SK-N-SH (cell line): ENCODE measurements at regions not wholly inside any gene's neighbourhood (a gene's known extent, or its start where the extent isn't known, plus 50 kb on each side); places are given as distances from the start of the nearest gene placed in this dataset.

Experiments used
- CTCF ChIA-PET: fragments of 300-600, 350-600 bp; formaldehyde crosslinking; extraction: SDS; loops from one replicate; lab custom pipeline; 2021; lab: Yijun Ruan, JAX
- POLR2A ChIA-PET: fragments of 350-600 bp; sonication (Branson Sonifier 250); formaldehyde crosslinking; extraction: SDS; loops from one replicate; lab custom pipeline; 2020; ENCODE audit warnings: antibody characterized with exemption, inconsistent platforms; lab: Yijun Ruan, JAX
- DNase-seq: peaks from one replicate; pipeline ENCODE4 v3.0.0; 2012
- H2AFZ ChIP-seq: fragments of 200-600 bp; sonication (generic); 2 replicates; pipeline ENCODE4 v1.8.1; 2016; ENCODE audit warnings: antibody characterized with exemption, mild to moderate bottlenecking, low read depth
- H3F3A ChIP-seq: fragments of 200-600 bp; sonication (generic); replicated peaks from 2 replicates; pipeline ENCODE3; 2016; ENCODE audit warnings: antibody characterized with exemption, mild to moderate bottlenecking; ENCODE audit not compliant: insufficient read depth
- H3K27ac ChIP-seq, 2 experiments: fragments of 200-500 bp in 1 of 2; fragments of 200-600 bp in 1 of 2; sonication (Bioruptor generic) in 1 of 2; sonication (generic), shearing (Covaris generic) in 1 of 2; 2 replicates each; pipeline versions ENCODE4 v1.5.1 to v1.6.1; 2014 to 2016; ENCODE audit warnings: low read depth in 2 of 2, inconsistent platforms in 1 of 2, low read length in 1 of 2, mild to moderate bottlenecking in 1 of 2, mixed read lengths in 1 of 2
- H3K27me3 ChIP-seq: fragments of 200-600 bp; sonication (generic), shearing (Covaris generic); 2 replicates; pipeline ENCODE4 v1.6.1; 2016; ENCODE audit warnings: mixed run types; ENCODE audit not compliant: insufficient read depth
- H3K36me3 ChIP-seq, 2 experiments: fragments of 200-500 bp in 1 of 2; fragments of 200-600 bp in 1 of 2; sonication (Bioruptor generic) in 1 of 2; sonication (generic) in 1 of 2; replicated peaks in 1 of 2; 2 replicates each; pipeline versions ENCODE3 to v1.5.1; 2014 to 2016; ENCODE audit warnings: low read length in 1 of 2, mild to moderate bottlenecking in 1 of 2; ENCODE audit not compliant: insufficient read depth in 2 of 2, control insufficient read depth in 1 of 2
- H3K4me1 ChIP-seq, 2 experiments: fragments of 200-500 bp in 1 of 2; fragments of 200-600 bp in 1 of 2; sonication (Bioruptor generic) in 1 of 2; sonication (generic), shearing (Covaris generic) in 1 of 2; 2 replicates each; pipeline versions ENCODE4 v1.5.1 to v1.6.1; 2014 to 2016; ENCODE audit warnings: low read depth in 1 of 2, low read length in 1 of 2, mixed run types in 1 of 2; ENCODE audit not compliant: insufficient read depth in 2 of 2, control insufficient read depth in 1 of 2
- H3K4me2 ChIP-seq: fragments of 200-600 bp; sonication (generic), shearing (Covaris generic); 2 replicates; pipeline ENCODE4 v1.6.1; 2017; ENCODE audit warnings: mixed run types
- H3K4me3 ChIP-seq, 2 experiments: fragments of 200-500 bp in 1 of 2; fragments of 200-600 bp in 1 of 2; sonication (Bioruptor generic) in 1 of 2; sonication (generic), shearing (Covaris generic) in 1 of 2; 2 replicates each; pipeline versions ENCODE4 v1.5.1 to v1.8.1; 2014 to 2016; ENCODE audit warnings: low read depth in 2 of 2, inconsistent platforms in 1 of 2, low read length in 1 of 2, mild to moderate bottlenecking in 1 of 2, mixed read lengths in 1 of 2, moderate library complexity in 1 of 2
- H3K79me2 ChIP-seq: fragments of 200-600 bp; sonication (generic); 2 replicates; pipeline ENCODE4 v1.8.1; 2017; ENCODE audit warnings: mild to moderate bottlenecking; ENCODE audit not compliant: insufficient read depth
- H3K9ac ChIP-seq: fragments of 200-600 bp; sonication (generic); 2 replicates; pipeline ENCODE4 v1.6.1; 2017; ENCODE audit warnings: mixed run types
- H3K9me2 ChIP-seq: fragments of 200-600 bp; sonication (generic); 2 replicates; pipeline ENCODE4 v1.6.1; 2017; ENCODE audit warnings: mixed run types
- H3K9me3 ChIP-seq: fragments of 200-600 bp; sonication (generic); 2 replicates; pipeline ENCODE4 v1.6.1; 2017; ENCODE audit warnings: mixed run types, mild to moderate bottlenecking, moderate library complexity
- H4K20me1 ChIP-seq: fragments of 200-600 bp; sonication (generic); 2 replicates; pipeline ENCODE4 v1.6.1; 2017; ENCODE audit warnings: mild to moderate bottlenecking, mixed run types; ENCODE audit not compliant: insufficient read depth
- CHD2 ChIP-seq: fragments of 150-350 bp; IDR thresholded peaks from 2 replicates; pipeline ENCODE4 v1.6.1; 2018; ENCODE audit warnings: low read length; ENCODE audit not compliant: partially characterized antibody
- EP300 ChIP-seq, 2 experiments: IDR thresholded peaks; 2 replicates each; pipeline versions ENCODE4 v1.4.0 to v1.6.1; 2012; ENCODE audit warnings: borderline replicate concordance in 1 of 2, low read depth in 1 of 2, low read length in 1 of 2
- EZH2phosphoT487 ChIP-seq: fragments of 200-600 bp; sonication (generic); IDR thresholded peaks from 2 replicates; pipeline ENCODE4 v1.6.1; 2017; ENCODE audit warnings: low read depth, mixed run types, mild to moderate bottlenecking, antibody characterized with exemption, moderate library complexity, borderline replicate concordance
- FOSL2 ChIP-seq: IDR thresholded peaks from 2 replicates; pipeline ENCODE4 v1.4.0; 2012; ENCODE audit warnings: low read depth, mild to moderate bottlenecking, moderate library complexity, borderline replicate concordance
- FOXM1 ChIP-seq: IDR thresholded peaks from 2 replicates; pipeline ENCODE4 v1.4.0; 2012; ENCODE audit warnings: low read depth, mild to moderate bottlenecking
- GABPA ChIP-seq: IDR thresholded peaks from 2 replicates; pipeline ENCODE4 v1.4.0; 2012; ENCODE audit warnings: low read depth, mild to moderate bottlenecking
- IRF3 ChIP-seq: fragments of 150-350 bp; IDR thresholded peaks from 2 replicates; pipeline ENCODE4 v1.6.1; 2016; ENCODE audit warnings: mild to moderate bottlenecking, low read depth, low read length
- MEF2A ChIP-seq: IDR thresholded peaks from 2 replicates; pipeline ENCODE4 v1.4.0; 2012; ENCODE audit warnings: low read depth, borderline replicate concordance
- MXI1 ChIP-seq: IDR thresholded peaks from 2 replicates; pipeline ENCODE4 v1.6.1; 2012; ENCODE audit warnings: mild to moderate bottlenecking, low read depth, low read length, improper control_type of control experiment
- NFIC ChIP-seq: IDR thresholded peaks from 2 replicates; pipeline ENCODE4 v1.4.0; 2012; ENCODE audit warnings: borderline replicate concordance
- NRF1 ChIP-seq: IDR thresholded peaks from 2 replicates; pipeline ENCODE4 v1.6.1; 2012; ENCODE audit warnings: low read depth, mild to moderate bottlenecking, low read length
- PBX3 ChIP-seq: IDR thresholded peaks from 2 replicates; pipeline ENCODE4; 2012
- RAD21 ChIP-seq: IDR thresholded peaks from 2 replicates; pipeline ENCODE4 v1.6.1; 2012; ENCODE audit warnings: mild to moderate bottlenecking, low read length
- REST ChIP-seq: IDR thresholded peaks from 2 replicates; pipeline ENCODE4 v1.6.1; 2012; ENCODE audit warnings: mild to moderate bottlenecking, low read depth, low read length, moderate library complexity
- RFX5 ChIP-seq: IDR thresholded peaks from 2 replicates; pipeline ENCODE4 v1.6.1; 2012; ENCODE audit warnings: mild to moderate bottlenecking, improper control_type of control experiment, low read length
- RXRA ChIP-seq: IDR thresholded peaks from 2 replicates; pipeline ENCODE4 v1.4.0; 2012; ENCODE audit warnings: low read depth, mild to moderate bottlenecking, borderline replicate concordance
- USF2 ChIP-seq: fragments of 150-350 bp; IDR thresholded peaks from 2 replicates; pipeline ENCODE4 v1.6.1; 2017; ENCODE audit warnings: antibody characterized with exemption, low read length, low read depth, borderline replicate concordance
- YY1 ChIP-seq: IDR thresholded peaks from 2 replicates; pipeline ENCODE4 v1.4.0; 2012; ENCODE audit warnings: low read depth, mild to moderate bottlenecking
- WGBS: methylation state at CpG from one replicate; pipeline ENCODE4 v1.1.6; 2017; ENCODE audit warnings: low lambda C conversion rate; 5-methylcytosine and 5-hydroxymethylcytosine counted together
- TF ChIP-seq, protein P1 (sequence below): IDR thresholded peaks from 2 replicates; pipeline ENCODE4 v1.4.0; 2012; ENCODE audit warnings: low read depth, borderline replicate concordance

- CTCF ChIA-PET = no interaction called here
Observed at GRCh38 chr5:84724181-84724580, 339.5 kb upstream of the EDIL3 start.

GRCh38 chr5:84718377-84718776 lies 333.7 kb upstream of the EDIL3 start:
- Histone ChIP-seq H3K9me3 (no peaks in the 10 kb centered on the region), H3K27ac (no peak overlapping the region), H3F3A (no peaks in the 10 kb centered on the region), H3K4me1 (no peaks in the 10 kb centered on the region), H2AFZ (no peak overlapping the region), H3K4me2 (no peak overlapping the region), H3K27me3 (no peaks in the 10 kb centered on the region), H3K9ac (no peak overlapping the region), H4K20me1 (no peaks in the 10 kb centered on the region), H3K79me2 (no peaks in the 10 kb centered on the region), H3K4me3 (no peak overlapping the region), H3K9me2 (no peaks in the 10 kb centered on the region), H3K36me3 (no peaks in the 10 kb centered on the region)
- 53% methylated on average over 3 of the region's 3 CpGs for WGBS
- ChIA-PET CTCF (no interaction called here), POLR2A (no interaction called here)
- no peak for DNase-seq
- TF ChIP-seq GABPA (no peak), FOSL2 (no peak), PBX3 (no peak), YY1 (no peak), REST (no peak), EP300 (IDR thresholded peaks at IDR 0.05; ENCODE audit: borderline replicate concordance in 1 of 2, low read depth in 1 of 2, low read length in 1 of 2) (no peak), NFIC (no peak)
- TF ChIP-seq, protein P1, sequence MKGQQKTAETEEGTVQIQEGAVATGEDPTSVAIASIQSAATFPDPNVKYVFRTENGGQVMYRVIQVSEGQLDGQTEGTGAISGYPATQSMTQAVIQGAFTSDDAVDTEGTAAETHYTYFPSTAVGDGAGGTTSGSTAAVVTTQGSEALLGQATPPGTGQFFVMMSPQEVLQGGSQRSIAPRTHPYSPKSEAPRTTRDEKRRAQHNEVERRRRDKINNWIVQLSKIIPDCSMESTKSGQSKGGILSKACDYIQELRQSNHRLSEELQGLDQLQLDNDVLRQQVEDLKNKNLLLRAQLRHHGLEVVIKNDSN = no peak

More at GRCh38 chr5:84724181-84724580, 339.5 kb upstream of the EDIL3 start:
- no peak for DNase-seq
- H3K4me3 ChIP-seq = no peak overlapping the region
- H3K79me2 ChIP-seq = no peaks in the 10 kb centered on the region
- TF ChIP-seq EZH2phosphoT487 (no peak), NFIC (no peak), NRF1 (no peak), YY1 (no peak), RXRA (no peak), CHD2 (no peak), RFX5 (no peak), RAD21 (no peak), MEF2A (no peak), MXI1 (no peak), IRF3 (no peak), FOXM1 (no peak), FOSL2 (no peak), USF2 (no peak)
- TF ChIP-seq, protein P1 = no peak
- no peak overlapping the region for H3K9ac ChIP-seq
- POLR2A ChIA-PET = no interaction called here
- no peak overlapping the region for H2AFZ ChIP-seq
- no peaks in the 10 kb centered on the region for H3F3A ChIP-seq
- H3K4me2 ChIP-seq = no peak overlapping the region
- no peaks in the 10 kb centered on the region for H3K9me3 ChIP-seq
- no peak overlapping the region for H3K27ac ChIP-seq
- no peaks in the 10 kb centered on the region for H3K9me2 ChIP-seq
- H3K36me3 ChIP-seq = no peaks in the 10 kb centered on the region
- no peaks in the 10 kb centered on the region for H4K20me1 ChIP-seq
- H3K27me3 ChIP-seq = no peaks in the 10 kb centered on the region
- H3K4me1 ChIP-seq = no peaks in the 10 kb centered on the region
- 61% methylated on average over 3 of the region's 3 CpGs for WGBS
